ENCODE measurements at regions not wholly inside any gene's neighbourhood (a gene's known extent, or its start where the extent isn't known, plus 50 kb on each side); places are given as distances from the start of the nearest gene placed in this dataset.

DNA sequence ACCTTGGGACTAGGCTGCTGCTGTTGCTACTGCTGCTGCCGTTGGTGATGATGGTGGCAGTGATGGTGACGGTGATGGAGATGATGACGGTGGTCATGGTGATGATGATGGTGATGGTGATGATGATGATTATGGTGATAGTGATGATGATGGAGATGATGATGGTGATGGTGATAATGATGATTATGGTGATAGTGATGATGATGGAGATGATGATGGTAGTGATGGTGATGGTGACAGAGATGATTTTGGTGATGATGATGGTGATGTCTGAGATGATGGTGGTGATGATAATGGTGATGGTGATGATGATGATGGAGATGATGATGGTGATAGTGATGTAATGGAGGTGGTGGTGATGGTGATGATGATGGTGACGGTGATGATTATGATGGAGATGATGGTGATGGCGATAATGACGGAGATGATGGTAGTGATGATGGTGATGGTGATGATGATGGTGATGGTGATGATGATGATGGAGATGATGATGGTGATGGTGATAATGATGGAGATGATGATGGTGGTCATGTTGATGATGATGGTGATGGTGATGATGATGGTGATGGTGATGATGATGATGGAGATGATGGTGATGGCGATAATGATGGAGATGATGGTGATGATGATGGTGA lies 156.8 kb upstream of the PWP1 start:
- TF ChIP-seq, protein P1, sequence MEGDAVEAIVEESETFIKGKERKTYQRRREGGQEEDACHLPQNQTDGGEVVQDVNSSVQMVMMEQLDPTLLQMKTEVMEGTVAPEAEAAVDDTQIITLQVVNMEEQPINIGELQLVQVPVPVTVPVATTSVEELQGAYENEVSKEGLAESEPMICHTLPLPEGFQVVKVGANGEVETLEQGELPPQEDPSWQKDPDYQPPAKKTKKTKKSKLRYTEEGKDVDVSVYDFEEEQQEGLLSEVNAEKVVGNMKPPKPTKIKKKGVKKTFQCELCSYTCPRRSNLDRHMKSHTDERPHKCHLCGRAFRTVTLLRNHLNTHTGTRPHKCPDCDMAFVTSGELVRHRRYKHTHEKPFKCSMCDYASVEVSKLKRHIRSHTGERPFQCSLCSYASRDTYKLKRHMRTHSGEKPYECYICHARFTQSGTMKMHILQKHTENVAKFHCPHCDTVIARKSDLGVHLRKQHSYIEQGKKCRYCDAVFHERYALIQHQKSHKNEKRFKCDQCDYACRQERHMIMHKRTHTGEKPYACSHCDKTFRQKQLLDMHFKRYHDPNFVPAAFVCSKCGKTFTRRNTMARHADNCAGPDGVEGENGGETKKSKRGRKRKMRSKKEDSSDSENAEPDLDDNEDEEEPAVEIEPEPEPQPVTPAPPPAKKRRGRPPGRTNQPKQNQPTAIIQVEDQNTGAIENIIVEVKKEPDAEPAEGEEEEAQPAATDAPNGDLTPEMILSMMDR (IDR thresholded peaks at IDR 0.05; ENCODE audit: extremely low read depth in 1 of 2, insufficient read depth in 1 of 2, low read depth in 1 of 2, low read length in 2 of 2) = no peak
- TF ChIP-seq POLR2AphosphoS5 (IDR thresholded peaks at IDR 0.05; ENCODE audit: insufficient read depth, low read depth, low read length) (no peak), EZH2 (IDR thresholded peaks at IDR 0.05; ENCODE audit: borderline replicate concordance, low read depth, low read length, severe bottlenecking) (no peak), GATA2 (IDR thresholded peaks at IDR 0.05; ENCODE audit: insufficient read depth, insufficient read length, low read depth, low read length) (no peak), POLR2A (IDR thresholded peaks at IDR 0.05; ENCODE audit: low read depth, low read length) (no peak), JUN (IDR thresholded peaks at IDR 0.05; ENCODE audit: borderline replicate concordance, insufficient read depth, insufficient read length, low read depth) (no peak), FOS (IDR thresholded peaks at IDR 0.05; ENCODE audit: borderline replicate concordance, insufficient read depth, low read length) (no peak), MYC (IDR thresholded peaks at IDR 0.05; ENCODE audit: low read depth, low read length) (no peak)
- TF ChIP-seq, protein P2, sequence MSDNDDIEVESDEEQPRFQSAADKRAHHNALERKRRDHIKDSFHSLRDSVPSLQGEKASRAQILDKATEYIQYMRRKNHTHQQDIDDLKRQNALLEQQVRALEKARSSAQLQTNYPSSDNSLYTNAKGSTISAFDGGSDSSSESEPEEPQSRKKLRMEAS (IDR thresholded peaks at IDR 0.05; ENCODE audit: insufficient read depth, insufficient read length) = no peak
